GM19397 (cell line): ENCODE measurements at regions not wholly inside any gene's neighbourhood (a gene's known extent, or its start where the extent isn't known, plus 50 kb on each side); places are given as distances from the start of the nearest gene placed in this dataset.
"Not testable (repeated sequence)": the region's sequence is repeated elsewhere in the genome, so short reads cannot be mapped to it uniquely, and the experiment has no call there.

Experiments
- ATAC-seq: cut with Tn5 transposase; IDR thresholded peaks from one replicate; pipeline ENCODE4 v1.9.1; 2021; ENCODE audit warnings: mild to moderate bottlenecking, moderate library complexity; ENCODE audit not compliant: unreplicated experiment

DNA sequence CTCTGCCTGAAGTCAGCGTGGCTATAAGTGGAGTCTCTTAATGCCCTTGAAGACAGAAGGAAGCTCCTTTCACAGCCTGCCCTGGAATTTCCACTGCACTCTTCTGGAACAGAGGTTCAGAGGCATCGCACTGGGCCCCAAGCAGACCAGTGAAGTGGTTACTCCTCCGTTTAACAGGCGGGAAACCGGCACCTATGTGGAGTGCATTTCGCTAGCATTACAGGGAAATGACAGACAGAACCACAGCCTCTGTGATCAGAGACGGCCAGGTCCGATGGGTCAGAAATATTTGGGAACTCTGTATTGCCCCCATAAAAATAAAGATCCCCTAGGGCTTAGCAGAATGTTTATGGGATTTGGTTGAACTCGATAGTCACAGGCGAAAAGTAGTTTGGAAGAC is 406.9 kb upstream of the PRKCQ start:
- no peak for ATAC-seq

DNA sequence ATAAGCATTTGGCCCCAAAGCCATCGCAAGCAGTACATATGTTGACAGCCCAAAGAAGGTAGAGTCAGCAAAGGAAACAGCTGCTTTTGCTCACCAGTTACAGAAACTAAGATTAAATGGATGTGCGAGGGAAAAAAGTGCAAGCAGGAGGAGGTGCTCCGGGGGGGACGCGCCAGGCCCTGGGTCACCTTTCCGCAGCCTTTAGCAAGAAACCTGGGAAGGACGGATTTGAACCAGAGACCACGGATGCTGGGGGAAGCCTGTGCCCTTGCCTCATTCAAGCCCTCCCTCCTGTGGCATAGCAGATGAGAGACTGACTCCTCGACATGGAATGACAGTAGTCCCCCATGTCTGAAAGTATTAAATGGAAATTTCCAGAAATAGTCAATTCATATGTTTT is 405.6 kb upstream of the PRKCQ start:
- ATAC-seq = no peak

DNA sequence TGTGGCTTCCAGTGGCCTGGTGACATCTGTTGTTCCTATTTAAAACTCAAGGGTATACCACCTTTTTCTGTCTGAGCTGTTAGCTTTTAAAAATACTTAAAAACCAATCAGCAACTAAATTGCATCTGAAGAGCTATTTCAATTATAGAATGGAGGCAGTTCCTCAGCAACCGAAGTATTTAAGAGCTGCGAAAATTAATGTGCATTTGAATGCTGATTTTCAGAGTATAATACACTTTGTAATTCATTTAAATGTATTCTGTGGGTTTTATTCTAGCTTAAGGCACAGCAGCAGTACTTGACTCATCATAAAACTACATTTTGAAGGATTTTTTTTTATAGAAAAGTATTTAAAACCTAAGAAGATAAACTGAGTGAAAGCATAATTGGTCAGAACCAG is 404.9 kb upstream of the PRKCQ start:
- ATAC-seq = no peak

DNA sequence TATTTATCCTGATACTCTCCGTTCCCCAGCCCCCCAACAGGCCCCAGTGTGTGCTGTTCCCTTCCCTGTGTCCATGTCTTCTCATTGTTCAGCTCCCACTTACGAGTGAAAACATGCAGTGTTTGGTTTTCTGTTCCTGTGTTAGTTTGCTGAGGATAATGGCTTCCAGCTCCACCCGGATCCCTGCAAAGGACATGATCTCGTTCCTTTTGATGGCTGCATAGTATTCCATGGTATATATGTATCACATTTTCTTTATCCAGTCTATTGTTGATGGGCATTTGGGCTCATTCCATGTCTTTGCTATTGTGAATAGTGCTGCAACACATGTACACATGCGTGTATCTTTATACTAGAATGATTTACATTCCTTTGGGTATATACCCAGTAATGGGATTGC is 403.9 kb upstream of the PRKCQ start:
- ATAC-seq = not testable (repeated sequence)

DNA sequence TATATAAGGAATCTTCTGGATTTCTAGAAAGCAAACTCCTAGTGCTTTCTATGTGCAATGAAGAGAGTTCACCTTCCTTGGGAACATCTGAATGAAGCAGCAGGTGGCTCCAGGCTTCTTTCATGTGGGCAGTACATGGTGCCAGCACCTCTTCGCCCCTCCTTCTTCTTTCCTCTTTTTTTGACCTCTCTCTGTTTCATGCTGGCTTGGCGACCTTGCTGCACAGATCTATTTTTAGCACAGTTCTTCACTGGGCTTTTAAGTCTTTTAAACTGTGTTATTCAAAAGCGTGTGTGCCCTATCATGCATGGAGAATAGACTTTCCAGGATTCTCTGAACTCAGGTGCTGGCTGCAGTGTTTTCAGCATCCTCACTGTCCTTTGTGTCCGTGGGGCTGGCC is 400.3 kb upstream of the PRKCQ start:
- ATAC-seq = no peak

DNA sequence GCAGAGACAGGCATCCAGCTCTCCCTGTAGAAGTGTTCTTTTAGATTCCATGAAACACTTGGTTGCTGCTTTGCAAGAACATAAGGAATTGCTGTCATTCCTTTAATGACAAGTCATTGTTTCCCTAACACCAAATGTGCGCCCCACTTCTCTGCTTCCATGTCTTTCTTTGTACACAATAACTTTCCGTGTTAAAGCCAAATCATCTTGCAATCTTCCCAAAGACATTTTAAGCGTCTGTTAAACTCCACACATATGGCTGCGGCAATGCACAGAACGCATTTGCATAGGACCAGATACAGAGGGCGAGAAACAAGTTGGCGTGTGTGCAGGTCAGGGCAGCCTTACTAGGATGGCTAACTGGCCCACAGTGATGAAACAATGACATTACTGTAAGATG is 399.3 kb upstream of the PRKCQ start:
- no peak for ATAC-seq

DNA sequence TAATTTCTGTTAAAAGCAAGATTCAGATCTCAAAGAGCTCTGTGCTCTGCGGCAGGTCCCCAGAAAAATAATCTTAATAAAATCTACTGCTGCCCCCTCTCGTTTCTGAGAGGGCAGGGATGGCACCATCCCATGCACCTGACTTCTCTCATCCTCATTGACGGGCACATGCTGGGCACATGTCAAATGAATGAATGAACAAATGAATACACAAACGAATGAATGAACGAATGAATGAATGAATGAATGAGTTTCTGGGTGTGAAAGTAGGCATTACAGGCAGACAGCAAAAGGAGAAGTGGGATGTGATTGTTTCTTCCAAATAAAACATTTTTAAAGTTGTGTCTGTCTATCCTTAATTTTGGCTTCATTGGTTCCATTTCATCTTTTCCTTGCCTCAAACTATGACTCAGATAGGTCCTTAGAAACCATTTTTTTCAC is 398.1 kb upstream of the PRKCQ start:
- ATAC-seq = no peak

DNA sequence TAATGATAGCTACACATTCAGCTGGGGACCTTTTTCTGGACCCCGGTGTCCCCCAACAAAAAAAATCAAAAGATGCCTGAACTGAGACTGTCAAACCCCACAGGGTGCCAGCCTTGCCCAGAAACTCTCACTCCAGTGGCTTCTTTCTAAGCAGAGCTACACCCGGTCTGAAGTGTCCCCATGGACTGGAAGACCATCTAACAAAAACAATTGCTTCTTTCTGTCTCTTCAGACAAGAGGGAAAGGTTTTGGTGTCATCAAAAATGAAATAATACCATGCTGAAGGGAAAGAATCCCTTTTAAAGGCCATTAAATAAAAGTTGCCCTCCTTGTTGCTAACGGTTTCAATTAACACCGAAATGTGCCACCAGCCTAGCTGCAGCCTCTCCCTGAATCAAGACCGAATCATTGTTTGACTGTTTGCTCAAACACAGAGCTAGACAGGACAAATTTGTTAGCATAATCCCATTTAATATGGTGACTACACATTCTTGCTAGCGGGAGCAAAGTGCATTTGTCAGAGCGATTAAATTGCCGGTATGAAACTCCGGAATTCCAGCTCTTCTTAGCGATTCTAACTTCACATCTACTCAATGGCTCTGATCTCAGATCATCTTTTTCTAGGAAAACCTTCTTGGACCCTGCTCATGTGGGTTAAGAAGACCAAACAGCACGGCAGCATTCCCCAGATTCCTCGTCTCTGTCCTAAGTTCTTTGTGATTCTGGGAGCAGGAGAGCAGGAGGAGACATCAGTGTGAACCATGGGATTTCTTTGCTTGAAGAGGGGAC is 397.5 kb upstream of the PRKCQ start:
- ATAC-seq = no peak

DNA sequence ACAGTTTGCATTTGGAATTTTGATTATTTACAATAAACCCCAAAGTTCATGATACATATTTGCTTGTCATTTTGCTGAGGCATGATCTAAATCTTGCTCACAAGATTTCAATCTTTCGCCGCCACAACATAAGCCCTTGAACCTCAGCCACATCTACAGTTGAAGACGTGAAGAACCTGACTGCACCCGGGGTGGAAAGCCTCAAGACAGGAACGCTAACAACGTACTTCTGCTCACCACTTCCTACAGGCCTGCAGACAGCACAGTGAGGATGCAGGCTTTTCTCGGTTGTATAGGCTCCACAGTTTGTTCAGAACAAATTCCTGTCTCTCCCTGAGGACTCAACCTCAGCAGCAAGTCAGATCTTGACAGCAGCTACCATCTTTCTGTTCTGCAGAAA is 393.8 kb upstream of the PRKCQ start:
- ATAC-seq = no peak

DNA sequence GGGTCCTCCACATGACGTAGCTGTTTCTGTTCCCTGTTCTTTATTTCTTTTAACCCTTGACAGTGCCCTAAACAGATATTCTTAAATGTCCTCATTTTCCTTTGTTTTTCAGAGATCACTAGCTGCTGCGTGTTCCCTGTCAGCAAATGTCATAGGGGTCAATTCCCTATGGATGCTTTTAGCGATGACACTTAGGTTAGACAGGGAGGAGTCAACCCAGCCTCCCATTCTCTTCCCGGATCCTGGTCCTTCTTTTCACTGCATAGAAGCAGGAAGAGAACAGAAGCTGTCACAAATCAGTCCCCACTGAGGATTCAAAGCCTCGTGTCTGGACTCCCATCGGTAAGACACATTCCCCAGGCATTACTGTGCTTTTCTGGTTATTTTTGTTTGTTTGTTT is 392.1 kb upstream of the PRKCQ start:
- ATAC-seq = no peak

DNA sequence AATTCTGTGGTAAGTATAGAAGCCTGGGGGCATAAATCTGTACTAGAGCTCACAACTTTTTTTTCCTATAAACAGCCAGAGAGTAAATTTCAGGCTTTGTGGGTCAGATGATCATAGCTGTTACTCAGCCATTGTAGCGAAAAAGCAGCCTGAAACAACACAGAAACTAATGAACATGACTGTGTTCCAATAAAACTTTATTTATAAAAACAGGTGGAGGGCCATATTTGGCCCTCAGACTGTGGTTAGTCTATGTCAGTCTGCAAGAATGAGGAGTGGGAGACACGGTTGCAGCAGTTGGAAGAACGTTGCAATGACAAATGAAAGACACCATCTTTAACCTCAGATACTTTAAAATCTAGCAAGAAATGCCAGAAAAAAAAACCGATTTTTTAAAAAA is 389.6 kb upstream of the PRKCQ start:
- ATAC-seq = no peak

DNA sequence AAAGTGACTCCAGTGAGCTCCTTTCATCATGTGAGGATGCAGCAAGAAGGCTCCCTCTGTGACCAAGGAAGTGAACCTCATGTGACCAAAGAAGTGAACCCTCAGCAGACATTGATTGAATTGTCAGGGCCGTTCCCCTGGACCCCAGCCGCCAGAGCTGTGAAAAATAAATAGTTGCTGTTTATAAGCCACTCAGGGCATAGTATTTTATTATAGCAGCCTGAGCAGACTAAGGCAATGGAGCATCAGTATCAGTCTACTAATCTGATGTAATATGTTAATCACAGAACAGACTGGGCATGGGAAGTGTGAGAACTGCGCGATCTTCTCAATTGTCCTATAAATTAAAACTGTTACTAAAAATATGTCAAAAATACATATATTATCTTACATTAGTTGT is 384.5 kb upstream of the PRKCQ start:
- ATAC-seq = no peak

DNA sequence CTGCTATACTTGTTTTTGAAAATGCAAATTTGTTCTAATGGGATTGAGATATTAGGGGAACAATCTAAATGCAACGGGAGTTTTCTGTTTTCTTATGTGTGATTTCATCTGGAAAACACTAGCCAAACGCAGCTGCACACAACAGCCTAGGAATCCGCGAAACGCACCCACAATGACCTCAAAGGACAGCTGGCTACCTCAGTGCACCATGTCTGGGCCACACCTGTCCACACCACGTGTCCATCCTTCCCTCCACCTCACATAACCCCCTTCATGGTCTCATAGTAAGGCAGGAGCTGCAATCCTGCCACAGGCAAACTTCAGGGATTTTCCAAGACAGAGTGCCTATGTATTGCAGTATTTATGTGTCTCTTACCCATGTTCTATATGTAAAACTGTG is 382.5 kb upstream of the PRKCQ start:
- ATAC-seq = no peak

DNA sequence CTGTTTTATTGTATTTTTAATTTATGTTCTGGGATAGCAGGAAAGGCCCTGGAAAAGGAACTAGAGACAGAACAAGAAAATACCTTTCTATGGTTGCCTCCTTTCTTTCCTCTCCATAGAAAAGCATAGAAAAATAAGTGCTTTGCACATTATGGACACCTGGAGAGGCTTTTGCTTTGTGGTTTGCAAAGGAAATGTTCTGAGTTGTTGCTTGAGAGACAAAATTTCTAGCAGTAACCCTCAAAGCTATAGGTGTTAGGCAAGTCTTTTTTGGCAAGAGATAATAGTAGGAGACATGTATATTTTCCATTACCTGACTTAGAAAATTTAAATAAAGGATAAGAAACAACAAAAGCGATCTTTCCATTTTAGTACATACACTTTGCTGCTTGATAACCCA is 378.6 kb upstream of the PRKCQ start:
- ATAC-seq = no peak

DNA sequence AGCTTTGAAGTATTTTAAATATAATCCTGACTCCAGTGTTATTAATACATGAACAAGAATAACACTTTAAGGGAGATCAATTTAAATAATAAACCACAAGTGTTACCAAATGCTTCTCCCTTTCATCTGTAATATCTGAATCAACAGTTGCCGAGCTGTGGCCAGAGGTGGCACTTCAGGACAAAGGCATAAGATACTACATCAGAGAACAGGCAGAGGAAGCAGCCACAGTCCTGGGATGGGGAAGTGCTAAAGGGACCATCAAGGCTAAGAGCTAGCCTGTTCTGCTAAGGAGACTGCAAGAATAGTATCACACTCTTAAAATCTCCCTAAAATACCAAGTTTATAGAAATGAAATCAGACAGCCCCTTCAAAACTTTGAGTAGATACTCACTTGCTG is 378.2 kb upstream of the PRKCQ start:
- no peak for ATAC-seq

DNA sequence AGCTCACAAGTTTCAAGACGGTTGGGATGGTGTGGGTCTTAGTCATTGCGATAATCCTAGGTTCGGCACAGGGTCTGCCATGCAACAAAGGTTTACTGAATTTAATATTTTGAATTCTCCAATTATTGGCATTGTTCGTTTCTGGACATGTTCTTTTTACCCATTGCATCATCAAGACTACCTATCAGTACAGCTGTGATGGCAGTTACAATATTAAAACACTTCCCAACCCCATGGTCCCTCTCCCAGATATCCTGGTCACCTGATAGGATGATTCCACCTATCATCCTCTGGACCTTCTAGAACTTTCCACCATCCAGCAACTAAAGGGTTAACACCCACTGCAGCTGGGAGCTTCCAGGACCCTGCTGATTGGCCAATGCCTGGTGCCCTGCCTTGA is 377.8 kb upstream of the PRKCQ start:
- ATAC-seq = no peak

DNA sequence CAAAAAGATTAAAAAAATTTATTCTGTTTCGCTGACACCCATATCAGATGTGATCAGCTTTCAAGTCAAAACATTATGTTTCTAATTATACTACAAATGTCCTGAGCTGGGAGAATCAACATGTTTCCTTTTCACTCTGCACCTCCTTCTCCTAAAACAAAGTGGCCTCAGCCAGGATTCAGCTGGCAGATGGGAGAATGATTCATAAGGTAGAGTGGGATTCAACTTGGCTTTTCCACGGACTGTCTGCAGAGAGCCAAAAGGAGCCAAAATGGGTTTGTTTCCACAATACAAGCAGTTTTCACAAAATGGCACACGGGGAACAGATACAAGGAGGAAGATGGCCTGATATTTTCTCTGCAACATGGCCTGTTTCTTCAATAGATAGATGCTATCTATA is 376.5 kb upstream of the PRKCQ start:
- ATAC-seq = no peak

DNA sequence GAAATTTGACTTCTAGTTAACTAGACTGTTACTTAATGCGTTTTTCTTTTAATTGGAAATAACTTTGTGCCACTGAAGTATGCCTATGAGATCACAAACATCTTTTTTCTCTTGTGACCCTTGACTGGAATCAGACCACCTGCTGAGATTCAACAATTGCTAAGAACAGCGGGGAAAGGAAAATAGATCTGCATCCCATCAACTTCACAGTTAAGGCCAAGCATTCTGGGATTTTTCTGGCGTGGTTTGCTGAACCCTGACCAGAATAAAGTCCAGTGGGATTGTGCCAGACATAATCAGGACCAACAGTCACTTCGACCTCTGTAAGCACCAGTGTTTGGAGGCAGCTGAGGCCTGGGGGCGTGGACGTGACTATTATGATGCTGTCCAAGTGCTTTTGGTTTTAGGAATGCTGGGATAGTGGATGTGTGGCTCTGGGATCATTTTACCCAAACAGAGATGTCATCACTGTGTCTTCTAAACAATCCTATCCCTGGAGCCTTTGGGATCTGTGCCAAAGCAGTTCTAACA is 373.3 kb upstream of the PRKCQ start:
- ATAC-seq = no peak

DNA sequence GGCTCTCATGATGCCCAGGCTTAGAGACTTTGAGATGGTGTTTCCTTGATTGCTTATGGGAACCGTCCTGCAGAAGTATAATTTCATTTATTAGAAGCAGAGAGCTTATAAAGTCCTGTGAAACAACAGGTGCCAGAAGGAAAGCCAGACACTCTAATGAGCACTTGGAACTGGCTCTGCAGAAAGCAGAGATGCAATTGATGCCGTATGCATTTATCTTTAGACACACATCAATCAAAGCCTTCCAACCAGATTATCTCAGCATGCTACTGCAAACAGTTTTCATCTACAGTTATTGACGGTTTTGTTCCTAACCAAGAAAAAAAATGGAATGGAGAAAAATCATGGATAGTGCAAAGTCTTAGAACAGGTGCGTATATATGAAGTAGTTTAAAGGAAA is 371.7 kb upstream of the PRKCQ start:
- ATAC-seq = no peak

DNA sequence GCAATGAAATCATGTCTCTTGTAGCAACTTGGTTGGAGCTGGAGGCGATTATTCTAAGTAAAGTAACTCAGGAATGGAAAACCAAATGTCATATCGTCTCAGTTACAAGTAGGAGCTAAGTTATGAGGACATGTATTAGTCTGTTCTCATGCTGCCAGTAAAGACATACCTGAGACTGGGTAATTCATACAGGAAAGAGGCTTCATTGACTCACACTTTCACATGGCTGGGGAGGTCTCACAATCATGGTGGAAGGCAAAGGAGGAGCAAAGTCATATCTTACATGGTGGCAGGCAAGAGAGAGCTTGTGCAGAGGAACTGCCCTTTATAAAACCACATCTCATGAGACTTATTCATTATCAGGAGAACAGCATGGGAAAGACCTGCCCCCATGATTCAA is 370.1 kb upstream of the PRKCQ start:
- ATAC-seq = no peak

DNA sequence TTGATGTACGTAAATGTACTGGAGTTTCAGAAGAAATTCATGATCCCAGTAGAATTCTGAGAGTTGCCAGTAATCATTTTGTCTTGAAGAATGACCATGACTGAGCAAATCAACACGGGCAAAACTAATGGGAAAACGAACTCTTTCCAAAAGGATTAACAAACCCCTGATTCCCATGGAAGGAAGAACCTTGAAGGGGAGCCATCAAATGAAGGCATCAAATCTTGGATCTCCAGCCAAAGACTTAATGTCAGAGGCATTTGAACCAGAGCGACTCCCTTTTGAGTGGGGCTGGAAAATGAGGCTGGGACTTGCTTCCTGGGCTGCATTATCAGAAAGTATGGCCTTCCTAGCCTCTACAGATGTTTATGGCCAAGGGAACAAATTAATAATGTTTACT is 364.4 kb upstream of the PRKCQ start:
- no peak for ATAC-seq

DNA sequence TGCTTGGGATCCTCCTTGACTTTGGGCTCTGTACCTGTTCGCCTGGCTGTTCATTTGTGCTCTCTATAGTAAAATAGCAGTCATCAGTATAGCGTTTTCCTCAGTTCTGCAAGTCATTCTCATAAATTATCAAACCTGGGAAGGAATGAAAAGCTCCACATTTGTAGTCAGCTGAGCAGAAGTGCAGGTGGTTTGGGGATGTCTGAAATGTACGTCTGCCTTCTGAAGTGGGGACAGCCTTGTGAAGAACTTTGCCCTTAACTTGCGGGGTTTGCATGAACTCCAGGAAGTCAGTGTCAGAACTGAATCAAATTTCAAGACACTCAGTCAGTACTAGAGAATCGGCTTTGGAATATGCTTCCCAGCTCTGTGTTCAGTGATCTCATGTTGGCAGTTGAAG is 358.3 kb upstream of the PRKCQ start:
- ATAC-seq = no peak

DNA sequence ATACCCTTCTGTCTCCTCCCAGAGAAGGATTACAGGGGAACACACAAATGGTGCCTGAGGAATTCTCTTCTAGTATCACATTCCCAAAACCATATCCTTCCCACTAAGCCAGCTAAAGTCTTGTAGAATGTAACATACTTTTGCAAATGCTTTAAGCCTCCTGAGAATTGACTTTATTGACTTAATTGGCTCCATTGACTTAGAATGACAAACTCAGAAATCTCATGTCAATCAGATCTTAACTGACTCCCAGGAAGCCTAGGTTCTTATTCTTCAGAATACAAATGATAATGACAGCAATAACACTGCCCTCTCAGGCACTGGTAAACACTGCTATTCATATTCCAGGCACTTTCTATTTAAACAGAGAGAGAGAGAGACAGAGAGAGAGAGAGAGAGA is 356.9 kb upstream of the PRKCQ start:
- no peak for ATAC-seq
